ENCODE measurements at regions not wholly inside any gene's neighbourhood (a gene's known extent, or its start where the extent isn't known, plus 50 kb on each side); places are given as distances from the start of the nearest gene placed in this dataset.

DNA sequence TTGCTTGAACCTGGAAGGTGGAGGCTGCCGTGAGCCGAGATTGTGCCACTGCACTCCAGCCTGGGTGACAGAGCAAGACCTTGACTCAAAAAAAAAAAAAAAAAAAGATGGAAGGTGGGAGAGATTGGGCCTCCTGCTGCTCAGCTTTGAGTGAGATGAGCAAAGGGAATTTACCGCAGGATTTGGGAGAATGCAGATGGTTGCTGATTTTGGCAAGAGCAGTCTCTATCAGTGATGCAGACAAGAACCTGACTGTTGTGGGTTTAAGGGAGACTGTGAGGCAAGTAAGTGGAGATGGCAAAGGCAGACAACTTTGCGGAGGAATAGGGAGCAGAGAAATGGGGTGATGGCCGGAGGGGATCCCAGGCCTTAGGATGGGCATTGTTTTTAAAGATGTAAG lies 1140.8 kb upstream of the AUTS2 start:
- TF ChIP-seq, protein P1, sequence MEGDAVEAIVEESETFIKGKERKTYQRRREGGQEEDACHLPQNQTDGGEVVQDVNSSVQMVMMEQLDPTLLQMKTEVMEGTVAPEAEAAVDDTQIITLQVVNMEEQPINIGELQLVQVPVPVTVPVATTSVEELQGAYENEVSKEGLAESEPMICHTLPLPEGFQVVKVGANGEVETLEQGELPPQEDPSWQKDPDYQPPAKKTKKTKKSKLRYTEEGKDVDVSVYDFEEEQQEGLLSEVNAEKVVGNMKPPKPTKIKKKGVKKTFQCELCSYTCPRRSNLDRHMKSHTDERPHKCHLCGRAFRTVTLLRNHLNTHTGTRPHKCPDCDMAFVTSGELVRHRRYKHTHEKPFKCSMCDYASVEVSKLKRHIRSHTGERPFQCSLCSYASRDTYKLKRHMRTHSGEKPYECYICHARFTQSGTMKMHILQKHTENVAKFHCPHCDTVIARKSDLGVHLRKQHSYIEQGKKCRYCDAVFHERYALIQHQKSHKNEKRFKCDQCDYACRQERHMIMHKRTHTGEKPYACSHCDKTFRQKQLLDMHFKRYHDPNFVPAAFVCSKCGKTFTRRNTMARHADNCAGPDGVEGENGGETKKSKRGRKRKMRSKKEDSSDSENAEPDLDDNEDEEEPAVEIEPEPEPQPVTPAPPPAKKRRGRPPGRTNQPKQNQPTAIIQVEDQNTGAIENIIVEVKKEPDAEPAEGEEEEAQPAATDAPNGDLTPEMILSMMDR (IDR thresholded peaks at IDR 0.05): no peak
- no peak for TF ChIP-seq POLR2A (IDR thresholded peaks at IDR 0.05)
- WGBS, 2 donors: 97 to 98% methylated on average over 5 of the region's 5 CpGs

GRCh38 chr7:68458010-68458908 lies 1140.0 kb upstream of the AUTS2 start:
- intact Hi-C loops (cut with DNase I): no loop called here
- Histone ChIP-seq H3K36me3 (no peaks in the 10 kb centered on the region), H3K4me1 (no peaks in the 10 kb centered on the region), H3K27me3 (no peaks in the 10 kb centered on the region), H3K4me3 (replicated peaks in 1 of 3) (no peak overlapping the region), H3K9me3 (no peaks in the 10 kb centered on the region), H3K27ac (no peak overlapping the region)
- WGBS, 2 donors: 69 to 73% methylated on average over 5 of the region's 5 CpGs
- no peak for DNase-seq
- TF ChIP-seq POLR2A (IDR thresholded peaks at IDR 0.05): no peak
- TF ChIP-seq, protein P1 (IDR thresholded peaks at IDR 0.05): no peak

More for the DNA sequence above, 1140.8 kb upstream of the AUTS2 start:
- Histone ChIP-seq H3K4me1 (no peaks in the 10 kb centered on the region), H3K27me3 (no peaks in the 10 kb centered on the region), H3K27ac (no peak overlapping the region), H3K4me3 (replicated peaks in 1 of 3) (no peak overlapping the region), H3K36me3 (no peaks in the 10 kb centered on the region), H3K9me3 (no peaks in the 10 kb centered on the region)
- intact Hi-C loops (cut with DNase I): no loop called here
- DNase-seq: no peak

DNA sequence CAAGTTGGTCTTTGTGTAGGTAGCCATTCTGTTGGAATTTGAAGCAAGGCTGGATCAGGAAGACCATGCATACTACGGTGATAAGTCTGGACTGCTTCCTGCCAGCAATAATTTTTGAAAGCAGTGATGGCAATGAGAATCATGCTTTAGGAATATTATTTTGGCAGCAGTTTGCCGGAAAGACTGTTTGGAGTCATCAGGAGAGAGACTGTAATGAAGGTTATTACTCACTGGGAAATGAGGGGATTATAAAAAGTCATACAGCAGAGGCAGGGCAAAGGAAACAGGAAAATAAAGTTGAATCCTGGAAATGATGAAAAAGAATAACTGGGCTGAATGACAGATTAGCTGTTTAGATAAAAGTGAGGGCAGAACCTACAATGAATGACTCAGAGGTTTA lies 1136.8 kb upstream of the AUTS2 start:
- no peaks in the 10 kb centered on the region for H3K36me3 ChIP-seq
- no peaks in the 10 kb centered on the region for H3K27me3 ChIP-seq
- H3K4me3 ChIP-seq (replicated peaks in 1 of 3): no peak overlapping the region
- TF ChIP-seq, protein P1 (IDR thresholded peaks at IDR 0.05): no peak
- TF ChIP-seq POLR2A (IDR thresholded peaks at IDR 0.05): no peak
- intact Hi-C loops (cut with DNase I): no loop called here
- 31 to 59% methylated on average over 1 to 2 of the region's 2 CpGs for WGBS, 2 donors
- DNase-seq: no peak
- no peaks in the 10 kb centered on the region for H3K4me1 ChIP-seq
- no peak overlapping the region for H3K27ac ChIP-seq
- H3K9me3 ChIP-seq: no peaks in the 10 kb centered on the region

GRCh38 chr7:68470836-68471435 lies 1127.3 kb upstream of the AUTS2 start:
- Histone ChIP-seq H3K9me3 (no peaks in the 10 kb centered on the region), H3K4me3 (replicated peaks in 1 of 3) (no peak overlapping the region), H3K27me3 (no peaks in the 10 kb centered on the region), H3K4me1 (no peaks in the 10 kb centered on the region), H3K36me3 (no peaks in the 10 kb centered on the region), H3K27ac (no peak overlapping the region)
- WGBS, 2 donors: 30 to 40% methylated on average over 17 of the region's 17 CpGs
- intact Hi-C loops (cut with DNase I): no loop called here
- TF ChIP-seq POLR2A (IDR thresholded peaks at IDR 0.05): no peak
- TF ChIP-seq, protein P1 (IDR thresholded peaks at IDR 0.05): no peak
- peak; percentile 64 to 67 for DNase-seq

- intact Hi-C loops (cut with DNase I): no loop called here
- TF ChIP-seq, protein P1 (IDR thresholded peaks at IDR 0.05): no peak
- TF ChIP-seq POLR2A (IDR thresholded peaks at IDR 0.05): no peak
- Histone ChIP-seq H3K9me3 (no peaks in the 10 kb centered on the region), H3K4me3 (replicated peaks in 1 of 3) (no peak overlapping the region), H3K27me3 (no peaks in the 10 kb centered on the region), H3K36me3 (no peaks in the 10 kb centered on the region), H3K4me1 (no peaks in the 10 kb centered on the region), H3K27ac (no peak overlapping the region)
- 77 to 80% methylated on average over 4 to 5 of the region's 5 CpGs for WGBS, 2 donors
- DNase-seq: no peak
These were observed 1125.6 kb upstream of the AUTS2 start for GRCh38 chr7:68472688-68473087.
